Adrenal gland (tissue), 5 donors: ENCODE measurements at regions not wholly inside any gene's neighbourhood (a gene's known extent, or its start where the extent isn't known, plus 50 kb on each side); places are given as distances from the start of the nearest gene placed in this dataset.

ENCODE experiments used
- POLR2A ChIP-seq, 2 donors: fragments of 450-650 bp; IDR thresholded peaks; one replicate each; pipeline ENCODE4 v1.6.1; 2017; ENCODE audit warnings: antibody characterized with exemption in 2 of 2, mild to moderate bottlenecking in 2 of 2, moderate library complexity in 1 of 2
- TF ChIP-seq, protein P1 (sequence below), 6 experiments: fragments of 450-650 bp in 4 of 6; fragments of 200-600 bp in 2 of 6; sonication (generic) in 1 of 6; IDR thresholded peaks; 1 replicate in 5 of 6; 2 replicates in 1 of 6; pipeline versions ENCODE4 v1.5.1 to v1.8.0; 2016 to 2021; ENCODE audit warnings: antibody characterized with exemption in 6 of 6, mild to moderate bottlenecking in 2 of 6, moderate library complexity in 1 of 6
- donor health status: DM: no; HTN: no; CAD: no.

DNA sequence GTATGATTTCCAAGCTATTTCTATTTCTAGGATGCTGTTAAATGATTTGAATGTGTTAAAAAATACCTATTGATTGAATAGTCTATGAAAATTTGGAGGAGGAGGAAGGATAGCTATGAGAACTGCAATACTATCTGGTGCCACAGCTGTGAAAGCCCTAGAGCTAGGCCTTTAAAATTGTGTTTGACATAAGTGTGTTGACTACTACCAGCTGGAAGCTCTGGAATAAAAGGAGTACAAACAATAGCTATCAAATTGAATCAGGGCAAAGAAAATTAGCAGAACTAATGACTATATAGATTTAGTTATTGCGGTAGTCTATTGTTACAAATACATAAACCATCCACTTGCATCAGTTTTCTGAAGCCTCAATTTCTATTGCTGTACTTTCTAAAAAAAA lies 124.8 kb upstream of the CNTN5 start:
- no peak for TF ChIP-seq POLR2A (IDR thresholded peaks at IDR 0.05)
- TF ChIP-seq, protein P1, sequence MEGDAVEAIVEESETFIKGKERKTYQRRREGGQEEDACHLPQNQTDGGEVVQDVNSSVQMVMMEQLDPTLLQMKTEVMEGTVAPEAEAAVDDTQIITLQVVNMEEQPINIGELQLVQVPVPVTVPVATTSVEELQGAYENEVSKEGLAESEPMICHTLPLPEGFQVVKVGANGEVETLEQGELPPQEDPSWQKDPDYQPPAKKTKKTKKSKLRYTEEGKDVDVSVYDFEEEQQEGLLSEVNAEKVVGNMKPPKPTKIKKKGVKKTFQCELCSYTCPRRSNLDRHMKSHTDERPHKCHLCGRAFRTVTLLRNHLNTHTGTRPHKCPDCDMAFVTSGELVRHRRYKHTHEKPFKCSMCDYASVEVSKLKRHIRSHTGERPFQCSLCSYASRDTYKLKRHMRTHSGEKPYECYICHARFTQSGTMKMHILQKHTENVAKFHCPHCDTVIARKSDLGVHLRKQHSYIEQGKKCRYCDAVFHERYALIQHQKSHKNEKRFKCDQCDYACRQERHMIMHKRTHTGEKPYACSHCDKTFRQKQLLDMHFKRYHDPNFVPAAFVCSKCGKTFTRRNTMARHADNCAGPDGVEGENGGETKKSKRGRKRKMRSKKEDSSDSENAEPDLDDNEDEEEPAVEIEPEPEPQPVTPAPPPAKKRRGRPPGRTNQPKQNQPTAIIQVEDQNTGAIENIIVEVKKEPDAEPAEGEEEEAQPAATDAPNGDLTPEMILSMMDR (IDR thresholded peaks at IDR 0.05) = no peak
